Tibial nerve (tissue), 4 donors: ENCODE measurements at regions not wholly inside any gene's neighbourhood (a gene's known extent, or its start where the extent isn't known, plus 50 kb on each side); places are given as distances from the start of the nearest gene placed in this dataset.

Experiments
- DNase-seq, 2 donors: peaks; one replicate each; pipeline ENCODE4 v3.0.0-alpha.2; 2019; ENCODE audit warnings: low spot score in 2 of 2
- H3K27ac ChIP-seq, 4 donors: fragments of 200-600 bp; sonication (generic) in 3 of 4; one replicate each; pipeline ENCODE4 v1.5.1; 2017 to 2019; ENCODE audit warnings: mild to moderate bottlenecking in 1 of 4
- H3K27me3 ChIP-seq, 2 donors: fragments of 200-600 bp; sonication (generic) in 1 of 2; one replicate each; pipeline versions ENCODE4 v1.5.1 to v1.6.0; 2017 to 2019
- H3K36me3 ChIP-seq, 3 donors: fragments of 200-600 bp; sonication (generic); one replicate each; pipeline ENCODE4 v1.5.1; 2018 to 2019
- H3K4me1 ChIP-seq, 4 donors: fragments of 200-600 bp; sonication (generic) in 3 of 4; one replicate each; pipeline ENCODE4 v1.5.1; 2017 to 2019
- H3K4me3 ChIP-seq, 4 donors: fragments of 200-600 bp; sonication (generic) in 3 of 4; one replicate each; pipeline ENCODE4 v1.5.1; 2017 to 2019; ENCODE audit warnings: mild to moderate bottlenecking in 1 of 4, moderate library complexity in 1 of 4
- H3K9me3 ChIP-seq, 4 donors: fragments of 200-600 bp; sonication (generic) in 3 of 4; one replicate each; pipeline ENCODE4 v1.5.1; 2017 to 2019
- EP300 ChIP-seq, 2 donors: sonication (generic); formaldehyde crosslinking; IDR thresholded peaks; one replicate each; pipeline ENCODE4 v1.6.1; 2017; ENCODE audit warnings: antibody characterized with exemption in 2 of 2, mild to moderate bottlenecking in 1 of 2
- POLR2A ChIP-seq, 2 donors: fragments of 450-650 bp; IDR thresholded peaks; one replicate each; pipeline ENCODE4 v1.6.1; 2017; ENCODE audit warnings: antibody characterized with exemption in 2 of 2, mild to moderate bottlenecking in 2 of 2, moderate library complexity in 2 of 2
- WGBS, 2 donors: methylation state at CpG; one replicate each; pipeline ENCODE4 v1.1.5; 2018; 5-methylcytosine and 5-hydroxymethylcytosine counted together
- TF ChIP-seq, protein P1 (sequence below), 5 experiments: fragments of 200-600 bp in 3 of 5; fragments of 450-650 bp in 2 of 5; sonication (generic) in 3 of 5; IDR thresholded peaks; one replicate each; pipeline ENCODE4 v1.5.1; 2016 to 2019; ENCODE audit warnings: antibody characterized with exemption in 5 of 5, mild to moderate bottlenecking in 3 of 5, moderate library complexity in 2 of 5

DNA sequence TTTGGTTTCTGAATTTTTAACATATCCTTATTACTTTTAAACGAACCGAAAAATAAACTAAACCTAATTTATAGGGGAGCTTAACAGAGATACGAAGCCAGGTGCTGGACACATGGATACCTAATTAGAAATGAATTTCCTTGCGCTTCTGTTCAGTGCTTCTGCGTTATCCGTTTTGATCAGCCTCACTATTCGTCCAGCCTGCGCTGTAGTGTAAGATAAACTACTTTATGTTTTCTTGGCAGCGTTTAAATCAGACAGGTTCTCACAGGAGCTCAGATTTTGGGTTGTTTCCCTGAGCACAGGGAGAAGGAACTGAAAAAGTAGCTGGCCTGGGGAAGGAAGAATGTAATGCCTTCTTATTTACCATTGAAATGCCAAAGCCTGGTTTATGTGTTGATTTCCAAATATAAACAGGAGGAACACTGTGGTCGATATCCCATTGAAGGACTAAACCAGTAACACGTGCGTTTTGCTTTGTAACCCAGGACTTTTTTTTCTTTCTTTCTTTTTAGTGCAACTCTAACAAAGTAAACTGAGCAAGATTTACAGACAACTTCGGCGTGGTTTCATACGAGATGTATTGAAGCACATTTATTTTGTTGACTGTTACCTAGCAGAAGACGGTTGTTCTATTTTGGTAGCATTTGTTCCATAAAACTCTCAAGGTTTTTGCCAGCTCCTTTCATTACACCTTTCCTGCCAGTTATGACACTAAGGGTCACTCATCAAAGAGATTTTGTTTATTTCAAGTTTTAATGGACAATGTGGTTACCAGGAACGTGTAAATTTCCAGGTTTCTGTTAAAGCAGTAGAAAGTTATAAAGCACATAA, 214.8 kb upstream of the HEY2 start:
- no peak for DNase-seq
- WGBS, 2 donors, result 70 to 71% methylated on average over 17 of the region's 17 CpGs
- TF ChIP-seq POLR2A (IDR thresholded peaks at IDR 0.05), result no peak
- TF ChIP-seq, protein P1, sequence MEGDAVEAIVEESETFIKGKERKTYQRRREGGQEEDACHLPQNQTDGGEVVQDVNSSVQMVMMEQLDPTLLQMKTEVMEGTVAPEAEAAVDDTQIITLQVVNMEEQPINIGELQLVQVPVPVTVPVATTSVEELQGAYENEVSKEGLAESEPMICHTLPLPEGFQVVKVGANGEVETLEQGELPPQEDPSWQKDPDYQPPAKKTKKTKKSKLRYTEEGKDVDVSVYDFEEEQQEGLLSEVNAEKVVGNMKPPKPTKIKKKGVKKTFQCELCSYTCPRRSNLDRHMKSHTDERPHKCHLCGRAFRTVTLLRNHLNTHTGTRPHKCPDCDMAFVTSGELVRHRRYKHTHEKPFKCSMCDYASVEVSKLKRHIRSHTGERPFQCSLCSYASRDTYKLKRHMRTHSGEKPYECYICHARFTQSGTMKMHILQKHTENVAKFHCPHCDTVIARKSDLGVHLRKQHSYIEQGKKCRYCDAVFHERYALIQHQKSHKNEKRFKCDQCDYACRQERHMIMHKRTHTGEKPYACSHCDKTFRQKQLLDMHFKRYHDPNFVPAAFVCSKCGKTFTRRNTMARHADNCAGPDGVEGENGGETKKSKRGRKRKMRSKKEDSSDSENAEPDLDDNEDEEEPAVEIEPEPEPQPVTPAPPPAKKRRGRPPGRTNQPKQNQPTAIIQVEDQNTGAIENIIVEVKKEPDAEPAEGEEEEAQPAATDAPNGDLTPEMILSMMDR (IDR thresholded peaks at IDR 0.05), result no peak
- TF ChIP-seq EP300 (IDR thresholded peaks at IDR 0.05), result no peak
- no peak overlapping the region for H3K27ac ChIP-seq
- no peaks in the 10 kb centered on the region for H3K4me1 ChIP-seq
- peaks cover 0 to 12% of the 10 kb centered on the region in 2 donors for H3K27me3 ChIP-seq
- H3K4me3 ChIP-seq, result no peak overlapping the region
- H3K9me3 ChIP-seq, result no peaks in the 10 kb centered on the region
- no peaks in the 10 kb centered on the region for H3K36me3 ChIP-seq

DNA sequence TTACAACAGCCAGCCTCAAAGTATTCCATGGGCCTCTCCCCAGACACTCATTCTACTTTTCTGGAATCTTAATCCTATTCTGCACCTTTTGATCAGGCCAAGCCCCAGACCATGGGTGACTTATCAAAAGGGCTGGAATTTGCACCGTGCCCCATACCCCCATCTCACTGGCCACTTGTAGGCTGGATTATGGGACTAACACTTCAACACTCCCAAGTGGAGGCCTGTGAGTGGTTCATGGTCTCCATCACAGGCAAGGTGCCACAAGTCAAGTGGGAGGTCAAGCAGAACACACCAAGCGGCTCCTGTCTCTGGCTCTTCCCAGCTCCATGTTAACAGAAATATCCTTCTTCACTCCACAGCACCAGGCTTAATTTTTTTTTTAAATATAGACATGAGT, 212.3 kb upstream of the HEY2 start:
- Histone ChIP-seq H3K27me3 (peaks cover 0 to 5% of the 10 kb centered on the region in 2 donors), H3K4me1 (no peaks in the 10 kb centered on the region), H3K4me3 (no peak overlapping the region), H3K27ac (no peak overlapping the region), H3K36me3 (no peaks in the 10 kb centered on the region), H3K9me3 (no peaks in the 10 kb centered on the region)
- WGBS, 2 donors, result 94 to 95% methylated on average over 2 of the region's 2 CpGs
- DNase-seq, result no peak
- TF ChIP-seq EP300 (IDR thresholded peaks at IDR 0.05) (no peak), POLR2A (IDR thresholded peaks at IDR 0.05) (no peak)
- TF ChIP-seq, protein P1 (IDR thresholded peaks at IDR 0.05), result no peak

DNA sequence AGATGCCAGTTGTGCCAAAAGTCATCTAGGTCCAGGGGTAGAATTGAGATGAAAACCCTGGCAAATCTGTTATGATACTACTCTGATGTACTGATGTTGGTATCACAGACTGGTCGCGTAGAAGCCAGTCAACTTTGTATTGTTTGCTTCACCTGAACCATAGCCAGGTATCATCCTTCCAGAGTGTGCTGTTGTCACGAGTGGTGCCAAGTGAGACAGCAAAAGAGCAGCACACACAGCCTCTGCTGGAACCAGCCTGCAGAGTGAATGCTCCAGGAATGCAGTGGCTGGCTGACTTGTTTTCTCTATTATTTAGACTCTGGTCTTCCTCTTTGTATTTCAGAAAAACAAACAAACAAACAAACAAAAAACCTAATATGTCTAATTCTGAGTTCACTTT, 209.5 kb upstream of the HEY2 start:
- WGBS, 2 donors, result 84 to 88% methylated on average over 3 of the region's 3 CpGs
- H3K4me1 ChIP-seq, result no peaks in the 10 kb centered on the region
- H3K27me3 ChIP-seq, result no peaks in the 10 kb centered on the region
- H3K36me3 ChIP-seq, result no peaks in the 10 kb centered on the region
- TF ChIP-seq EP300 (IDR thresholded peaks at IDR 0.05), result no peak
- TF ChIP-seq, protein P1 (IDR thresholded peaks at IDR 0.05), result no peak
- no peak for TF ChIP-seq POLR2A (IDR thresholded peaks at IDR 0.05)
- H3K9me3 ChIP-seq, result peaks cover 0 to 4% (median 0%) of the 10 kb centered on the region in 4 donors
- DNase-seq, result no peak
- no peak overlapping the region for H3K27ac ChIP-seq
- no peak overlapping the region for H3K4me3 ChIP-seq

DNA sequence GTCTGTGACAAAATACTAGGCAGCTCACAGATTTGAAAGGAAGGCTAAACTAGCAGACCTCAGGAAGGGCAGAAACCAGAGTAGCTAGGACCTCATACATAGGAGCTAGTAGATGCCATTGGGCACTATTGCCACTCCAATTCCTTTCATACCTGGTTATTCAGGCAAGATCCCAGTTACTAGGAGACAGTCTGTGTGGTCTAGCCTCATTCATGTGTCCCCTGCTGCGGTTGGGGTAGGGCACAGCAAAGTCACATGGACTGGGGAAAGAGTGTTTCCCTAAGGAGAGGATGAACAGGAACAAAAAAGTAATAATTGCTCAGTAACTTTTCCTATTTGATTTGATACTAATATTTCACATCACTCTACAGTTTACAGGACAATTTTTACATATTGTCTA, 204.6 kb upstream of the HEY2 start:
- H3K9me3 ChIP-seq, result peaks cover 0 to 4% (median 0%) of the 10 kb centered on the region in 4 donors
- H3K4me3 ChIP-seq, result no peak overlapping the region
- H3K36me3 ChIP-seq, result no peaks in the 10 kb centered on the region
- no peak overlapping the region for H3K27ac ChIP-seq
- no peak for DNase-seq
- H3K27me3 ChIP-seq, result no peaks in the 10 kb centered on the region
- 63 to 83% methylated on average over 1 of the region's 1 CpG for WGBS, 2 donors
- H3K4me1 ChIP-seq, result no peaks in the 10 kb centered on the region
- TF ChIP-seq, protein P1 (IDR thresholded peaks at IDR 0.05), result no peak
- TF ChIP-seq EP300 (IDR thresholded peaks at IDR 0.05) (no peak), POLR2A (IDR thresholded peaks at IDR 0.05) (no peak)

DNA sequence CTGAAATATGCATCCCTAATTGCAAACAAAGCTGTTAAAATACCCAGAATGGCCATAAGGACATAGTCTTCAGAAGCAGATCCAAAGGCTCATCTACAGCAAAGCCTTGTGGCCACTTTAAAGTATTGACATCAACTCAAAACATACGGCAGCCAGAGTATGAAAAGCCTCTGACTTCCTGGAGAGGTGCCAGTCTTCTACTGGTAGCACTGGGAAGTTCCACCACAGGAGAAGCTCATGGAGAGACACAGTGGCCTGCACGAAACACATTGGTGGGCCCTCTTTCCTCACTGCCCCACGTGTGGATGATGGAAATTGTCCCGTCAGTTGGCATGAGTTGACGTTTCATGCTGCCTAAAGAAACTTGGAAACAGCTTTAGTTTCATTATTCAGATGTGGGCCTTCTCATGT, 202.6 kb upstream of the HEY2 start:
- H3K27ac ChIP-seq, result no peak overlapping the region
- DNase-seq, result no peak
- H3K27me3 ChIP-seq, result no peaks in the 10 kb centered on the region
- H3K9me3 ChIP-seq, result peaks cover 0 to 4% (median 0%) of the 10 kb centered on the region in 4 donors
- H3K4me1 ChIP-seq, result no peaks in the 10 kb centered on the region
- WGBS, 2 donors, result 42 to 51% methylated on average over 5 of the region's 5 CpGs
- no peaks in the 10 kb centered on the region for H3K36me3 ChIP-seq
- no peak for TF ChIP-seq EP300 (IDR thresholded peaks at IDR 0.05)
- TF ChIP-seq, protein P1 (IDR thresholded peaks at IDR 0.05), result peak in 1 of 5 experiments; percentile 16
- no peak overlapping the region for H3K4me3 ChIP-seq
